Caco-2 (cell line): ENCODE measurements at regions not wholly inside any gene's neighbourhood (a gene's known extent, or its start where the extent isn't known, plus 50 kb on each side); places are given as distances from the start of the nearest gene placed in this dataset.

Experiments used
- BruUV-seq: library from RNA; stranded (reverse); fragments of 400-500 nt; replicated peaks from 2 replicates; lab custom pipeline; 2021; lab: Mats Ljungman, UMichigan
- CTCF ChIA-PET: fragments of 300-600 bp; sonication (Branson Sonifier 250); formaldehyde crosslinking; loops from one replicate; lab custom pipeline; 2022; ENCODE audit warnings: antibody characterized with exemption; lab: Charles Lee
- POLR2A ChIA-PET: fragments of 300-600 bp; sonication (Branson Sonifier 250); formaldehyde crosslinking; loops from one replicate; lab custom pipeline; 2022; ENCODE audit warnings: antibody characterized with exemption; lab: Charles Lee
- DNase-seq, 2 experiments: peaks; one replicate each; pipeline versions ENCODE4 v3.0.0 to v3.0.0-alpha.2; 2020 to 2022
- H3K27me3 ChIP-seq: replicated peaks from 2 replicates; pipeline ENCODE4 v1.6.0; 2011; ENCODE audit warnings: low read length; ENCODE audit not compliant: control insufficient read depth, insufficient read depth
- H3K36me3 ChIP-seq: 2 replicates; pipeline ENCODE4 v1.5.1; 2011; ENCODE audit warnings: low read length; ENCODE audit not compliant: control insufficient read depth, insufficient read depth
- H3K4me1 ChIP-seq: fragments of 250-450 bp; sonication (Bioruptor Pico); 2 replicates; pipeline ENCODE4 v1.5.1; 2020; ENCODE audit warnings: mild to moderate bottlenecking
- H3K4me3 ChIP-seq: 2 replicates; pipeline ENCODE4 v1.5.1; 2011; ENCODE audit warnings: low read depth, mild to moderate bottlenecking, control low read depth, low read length
- H3K9me3 ChIP-seq: fragments of 250-450 bp; sonication (Bioruptor Pico); 2 replicates; pipeline ENCODE4 v1.5.1; 2020; ENCODE audit warnings: mild to moderate bottlenecking, moderate library complexity
- H3K27ac Mint-ChIP-seq: one replicate; pipeline ENCODE4 v1.8.0; 2022; ENCODE audit warnings: mixed read lengths; ENCODE audit not compliant: unreplicated experiment
- H3K27me3 Mint-ChIP-seq: one replicate; pipeline ENCODE4 v1.8.0; 2022; ENCODE audit warnings: mixed read lengths; ENCODE audit not compliant: insufficient read depth, unreplicated experiment
- H3K36me3 Mint-ChIP-seq: one replicate; pipeline ENCODE4 v1.8.0; 2022; ENCODE audit warnings: mild to moderate bottlenecking, mixed read lengths; ENCODE audit not compliant: insufficient read depth, unreplicated experiment
- H3K4me1 Mint-ChIP-seq: one replicate; pipeline ENCODE4 v1.8.0; 2022; ENCODE audit warnings: low read depth, mixed read lengths; ENCODE audit not compliant: unreplicated experiment
- H3K4me3 Mint-ChIP-seq: one replicate; pipeline ENCODE4 v1.8.0; 2022; ENCODE audit warnings: mild to moderate bottlenecking, moderate library complexity, mixed read lengths; ENCODE audit not compliant: unreplicated experiment
- H3K9me3 Mint-ChIP-seq: one replicate; pipeline ENCODE4 v1.8.0; 2022; ENCODE audit warnings: mixed read lengths; ENCODE audit not compliant: unreplicated experiment
- CTCF ChIP-seq, 2 experiments: fragments of 200-600 bp in 1 of 2; IDR thresholded peaks; 1 replicate in 1 of 2; 2 replicates in 1 of 2; pipeline versions ENCODE4 v1.5.1 to v1.8.0; 2011 to 2022; ENCODE audit warnings: antibody characterized with exemption in 1 of 2, control low read depth in 1 of 2, inconsistent platforms in 1 of 2, low read depth in 1 of 2, low read length in 1 of 2, mild to moderate bottlenecking in 1 of 2, moderate library complexity in 1 of 2; ENCODE audit not compliant: insufficient read depth in 1 of 2, severe bottlenecking in 1 of 2, unreplicated experiment in 1 of 2
- intact Hi-C: fragments of 100-400 bp; cut with micrococcal nuclease; formaldehyde crosslinking; loops from one replicate; pipeline ENCODE4 v1.10.0; 2022; ENCODE audit not compliant: unreplicated experiment

DNA sequence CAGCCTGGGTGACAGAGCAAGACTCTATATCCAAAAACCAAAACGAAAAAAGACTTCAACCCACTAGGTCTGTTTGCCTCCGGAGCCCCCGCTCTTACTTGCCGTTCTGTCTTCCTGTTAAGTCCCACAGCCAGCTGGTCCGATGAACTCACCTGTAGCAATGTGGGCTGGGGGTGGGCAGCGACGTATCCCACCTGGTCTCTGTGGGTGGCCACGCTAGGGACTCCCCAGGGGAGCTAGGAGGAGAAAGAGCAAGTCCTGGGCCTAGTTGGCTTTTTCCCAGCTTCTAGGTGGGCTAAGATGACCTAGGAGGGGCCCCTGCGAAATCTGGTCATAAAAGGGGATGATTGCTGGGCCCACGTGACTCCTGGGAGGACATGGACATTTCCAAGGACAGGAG, 166.0 kb upstream of the KCNG1 start:
- no peak for DNase-seq
- Histone ChIP-seq H3K4me3 (no peak overlapping the region), H3K9me3 (no peaks in the 10 kb centered on the region), H3K36me3 (no peaks in the 10 kb centered on the region), H3K27me3 (no peaks in the 10 kb centered on the region), H3K4me1 (peaks cover 14% of the 10 kb centered on the region; the same call in 1 of the 2 replicates)
- Mint-ChIP-seq H3K4me1 (no peaks in the 10 kb centered on the region), H3K4me3 (no peak overlapping the region), H3K27me3 (peaks cover under 1% of the 10 kb centered on the region), H3K36me3 (no peaks in the 10 kb centered on the region), H3K9me3 (no peaks in the 10 kb centered on the region), H3K27ac (no peak overlapping the region)
- no TSS peak for BruUV-seq
- ChIA-PET CTCF (no interaction called here), POLR2A (no interaction called here)
- intact Hi-C loops = no loop called here
- TF ChIP-seq CTCF (IDR thresholded peaks at IDR 0.05; ENCODE audit: insufficient read depth in 1 of 2, low read depth in 1 of 2, low read length in 1 of 2, severe bottlenecking in 1 of 2, unreplicated experiment in 1 of 2) = no peak

DNA sequence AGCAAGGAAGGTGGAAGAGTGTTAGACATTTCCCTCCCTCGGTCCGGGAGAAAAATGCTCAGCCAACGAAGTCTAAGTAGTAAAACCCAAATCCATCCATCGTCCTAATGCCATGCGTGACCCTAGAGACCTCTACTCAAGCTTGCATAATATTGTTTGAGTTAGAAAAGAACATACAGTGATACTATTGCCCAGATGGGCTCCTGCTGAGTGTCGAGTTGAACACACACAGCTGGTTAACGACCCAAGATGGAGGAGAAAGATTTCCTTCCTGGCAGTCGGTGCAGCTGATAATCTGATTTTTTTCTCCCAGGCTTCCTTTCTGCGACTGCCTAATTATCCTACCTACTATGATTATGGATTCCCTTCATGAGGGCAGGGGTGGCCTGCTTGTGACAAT, 164.4 kb upstream of the KCNG1 start:
- no peak overlapping the region for H3K4me3 Mint-ChIP-seq
- ChIA-PET CTCF (no interaction called here), POLR2A (no interaction called here)
- DNase-seq = no peak
- no peaks in the 10 kb centered on the region for H3K9me3 Mint-ChIP-seq
- Histone ChIP-seq H3K9me3 (no peaks in the 10 kb centered on the region), H3K36me3 (no peaks in the 10 kb centered on the region), H3K4me1 (peaks cover 14% of the 10 kb centered on the region; the same call in 1 of the 2 replicates), H3K27me3 (no peaks in the 10 kb centered on the region), H3K4me3 (no peak overlapping the region)
- H3K27ac Mint-ChIP-seq = no peak overlapping the region
- H3K27me3 Mint-ChIP-seq = peaks cover 8% of the 10 kb centered on the region
- H3K4me1 Mint-ChIP-seq = no peaks in the 10 kb centered on the region
- TF ChIP-seq CTCF (IDR thresholded peaks at IDR 0.05; ENCODE audit: insufficient read depth in 1 of 2, low read depth in 1 of 2, low read length in 1 of 2, severe bottlenecking in 1 of 2, unreplicated experiment in 1 of 2) = no peak
- H3K36me3 Mint-ChIP-seq = no peaks in the 10 kb centered on the region
- no TSS peak for BruUV-seq
- intact Hi-C loops = no loop called here

DNA sequence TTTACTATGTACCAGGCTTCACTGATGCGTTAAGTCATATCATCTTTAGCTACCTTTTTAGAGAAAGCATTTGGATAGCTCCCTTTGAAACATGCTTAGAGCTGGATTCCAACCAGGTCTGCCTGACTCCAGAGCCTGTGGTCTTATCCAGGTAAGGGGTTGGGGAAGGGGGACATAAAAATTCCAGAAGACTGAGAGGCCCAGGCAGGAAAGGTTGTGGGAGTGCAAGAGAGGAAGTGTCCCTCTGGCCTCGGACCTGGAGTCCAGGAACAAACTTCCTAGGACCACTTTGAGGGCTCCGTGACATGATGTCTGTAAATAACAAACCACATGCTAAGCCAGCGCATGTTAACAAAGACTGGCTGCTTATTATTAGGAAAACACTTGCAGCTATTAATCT, 163.0 kb upstream of the KCNG1 start:
- Mint-ChIP-seq H3K4me3 (no peak overlapping the region), H3K36me3 (no peaks in the 10 kb centered on the region), H3K9me3 (no peaks in the 10 kb centered on the region), H3K4me1 (no peaks in the 10 kb centered on the region), H3K27ac (no peak overlapping the region), H3K27me3 (peaks cover 19% of the 10 kb centered on the region)
- ChIA-PET CTCF (interaction anchor here (0.7 kb wide), 1 partner anchor 144 kb away, joined by 5 read pairs; no protein-coding TSS in a partner anchor), POLR2A (no interaction called here)
- BruUV-seq = no TSS peak
- no peaks in the 10 kb centered on the region for H3K27me3 ChIP-seq
- intact Hi-C loops = no loop called here
- DNase-seq = peak in 1 of 2 experiments; percentile 21
- H3K4me3 ChIP-seq = no peak overlapping the region
- H3K4me1 ChIP-seq = peaks cover 10% of the 10 kb centered on the region; the same call in 1 of the 2 replicates
- H3K9me3 ChIP-seq = no peaks in the 10 kb centered on the region
- TF ChIP-seq CTCF (IDR thresholded peaks at IDR 0.05; ENCODE audit: insufficient read depth in 1 of 2, low read depth in 1 of 2, low read length in 1 of 2, severe bottlenecking in 1 of 2, unreplicated experiment in 1 of 2) = no peak
- no peaks in the 10 kb centered on the region for H3K36me3 ChIP-seq
